SK-N-SH treated with all-trans-retinoic acid at 6 μM for 48 hours (cell line): ENCODE measurements at regions not wholly inside any gene's neighbourhood (a gene's known extent, or its start where the extent isn't known, plus 50 kb on each side); places are given as distances from the start of the nearest gene placed in this dataset.

Experiments
- ARNTL ChIP-seq: fragments of 450-650 bp; formaldehyde crosslinking; IDR thresholded peaks from 2 replicates; pipeline ENCODE4 v1.5.0; 2020; ENCODE audit warnings: low read depth, mild to moderate bottlenecking, moderate library complexity, borderline replicate concordance
- ZC3H10 ChIP-seq: fragments of 250-450 bp; sonication (Bioruptor Pico); IDR thresholded peaks from 2 replicates; pipeline ENCODE4 v1.5.1; 2021; ENCODE audit warnings: mild to moderate bottlenecking, moderate library complexity
- ZFP3 ChIP-seq: fragments of 250-450 bp; sonication (Bioruptor Pico); IDR thresholded peaks from 2 replicates; pipeline ENCODE4 v1.5.0; 2020; ENCODE audit warnings: mild to moderate bottlenecking, moderate library complexity
- ZFP30 ChIP-seq: fragments of 450-650 bp; formaldehyde crosslinking; IDR thresholded peaks from 2 replicates; pipeline ENCODE4 v1.5.0; 2022; ENCODE audit warnings: mild to moderate bottlenecking, moderate library complexity
- ZNF565 ChIP-seq: fragments of 450-650 bp; formaldehyde crosslinking; conservative IDR thresholded peaks from 2 replicates; pipeline ENCODE4 v1.5.0; 2020; ENCODE audit warnings: low read depth, mild to moderate bottlenecking, moderate library complexity
- ZNF70 ChIP-seq: fragments of 450-650 bp; formaldehyde crosslinking; IDR thresholded peaks from 2 replicates; pipeline ENCODE4 v1.5.0; 2020; ENCODE audit warnings: mild to moderate bottlenecking, moderate library complexity

- TF ChIP-seq ZFP30 (no peak), ZNF70 (CRISPR knock-in tag) (no peak), ZNF565 (CRISPR knock-in tag) (no peak), ZC3H10 (CRISPR knock-in tag) (no peak), ARNTL (CRISPR knock-in tag) (no peak), ZFP3 (CRISPR knock-in tag) (no peak)
Observed at GRCh38 chr9:30628915-30629567, 1755.4 kb upstream of the ACO1 start.
